Activated CD8-positive, alpha-beta memory T cell treated with anti-CD3 and anti-CD28 coated beads, Interleukin-2, amount 10 ng/mL, durations not matched to agents 7 days and 5 days (primary cell): ENCODE measurements at regions not wholly inside any gene's neighbourhood (a gene's known extent, or its start where the extent isn't known, plus 50 kb on each side); places are given as distances from the start of the nearest gene placed in this dataset.

ENCODE experiments used
- ATAC-seq: fragments of 150-1000 bp; cut with Tn5 transposase; one replicate; pipeline ENCODE4 v1.10.0; 2021; ENCODE audit warnings: moderate library complexity
- CTCF ChIA-PET: fragments of 350-600 bp; sonication (Branson Sonifier 250); formaldehyde crosslinking; loops from one replicate; lab custom pipeline; 2021; ENCODE audit warnings: antibody characterized with exemption; lab: Charles Lee
- DNase-seq: peaks from one replicate; pipeline ENCODE4 v3.0.0-alpha.2; 2020
- H3K27ac Mint-ChIP-seq: one replicate; pipeline ENCODE4 v1.8.0; 2021; ENCODE audit warnings: mild to moderate bottlenecking, mixed read lengths
- H3K27me3 Mint-ChIP-seq: one replicate; pipeline ENCODE4 v1.8.0; 2021; ENCODE audit warnings: mixed read lengths
- H3K36me3 Mint-ChIP-seq: one replicate; pipeline ENCODE4 v1.8.0; 2021; ENCODE audit warnings: mild to moderate bottlenecking, mixed read lengths
- H3K4me1 Mint-ChIP-seq: one replicate; pipeline ENCODE4 v1.8.0; 2021; ENCODE audit warnings: mixed read lengths
- H3K4me3 Mint-ChIP-seq: one replicate; pipeline ENCODE4 v1.8.0; 2021; ENCODE audit warnings: mild to moderate bottlenecking, moderate library complexity, mixed read lengths
- H3K9me3 Mint-ChIP-seq: one replicate; pipeline ENCODE4 v1.8.0; 2022; ENCODE audit warnings: low read depth, mixed read lengths

DNA sequence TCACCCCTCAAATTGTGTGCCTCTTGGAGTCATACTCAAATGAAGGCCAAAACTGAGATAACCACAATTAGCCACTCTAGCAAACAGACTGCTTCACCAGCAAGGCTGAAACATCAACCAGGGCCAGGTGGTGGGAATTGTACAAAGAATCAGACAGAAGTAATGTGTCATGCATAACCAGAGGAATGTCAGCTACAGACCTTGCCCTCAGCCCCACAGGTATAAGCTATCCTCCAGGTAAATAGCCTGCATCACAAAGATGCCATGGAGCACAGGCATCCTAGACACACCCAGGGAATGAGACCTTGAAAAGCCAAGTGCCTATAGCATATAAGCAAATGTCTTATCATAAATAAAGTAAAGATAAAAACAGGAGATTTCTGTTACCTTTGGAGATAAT is 242.7 kb downstream of the CETN3 start:
- no peaks in the 10 kb centered on the region for H3K36me3 Mint-ChIP-seq
- H3K9me3 Mint-ChIP-seq: no peaks in the 10 kb centered on the region
- no peaks in the 10 kb centered on the region for H3K27me3 Mint-ChIP-seq

DNA sequence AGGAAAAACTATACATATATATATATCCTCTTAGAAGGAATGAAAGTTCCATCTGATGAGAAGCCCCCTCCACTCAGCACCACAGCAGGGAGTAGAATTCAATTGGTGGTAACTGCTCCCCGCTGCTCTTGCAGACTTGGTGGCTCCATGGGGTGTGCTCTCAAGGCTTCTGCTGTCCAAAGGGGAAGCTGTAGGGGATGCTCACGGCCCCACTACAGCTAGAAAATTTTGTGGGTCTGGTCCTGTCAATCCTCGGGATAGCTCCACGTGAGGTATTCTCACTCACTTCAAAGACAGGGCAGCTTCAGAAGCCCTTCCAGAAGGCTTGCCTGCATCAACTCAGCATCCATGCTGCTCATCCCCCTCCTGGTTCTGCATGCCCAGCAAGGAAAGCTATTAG is 247.2 kb downstream of the CETN3 start:
- no peaks in the 10 kb centered on the region for H3K36me3 Mint-ChIP-seq
- CTCF ChIA-PET: no interaction called here
- H3K27me3 Mint-ChIP-seq: no peaks in the 10 kb centered on the region
- no peak overlapping the region for H3K27ac Mint-ChIP-seq
- no peak for ATAC-seq
- H3K4me3 Mint-ChIP-seq: no peak overlapping the region
- no peak for DNase-seq
- H3K9me3 Mint-ChIP-seq: no peaks in the 10 kb centered on the region
- H3K4me1 Mint-ChIP-seq: no peaks in the 10 kb centered on the region

More for the DNA sequence above, 242.7 kb downstream of the CETN3 start:
- ATAC-seq (no peak), DNase-seq (no peak)
- Mint-ChIP-seq H3K27ac (no peak overlapping the region), H3K4me1 (no peaks in the 10 kb centered on the region), H3K4me3 (no peak overlapping the region)
- CTCF ChIA-PET: no interaction called here

DNA sequence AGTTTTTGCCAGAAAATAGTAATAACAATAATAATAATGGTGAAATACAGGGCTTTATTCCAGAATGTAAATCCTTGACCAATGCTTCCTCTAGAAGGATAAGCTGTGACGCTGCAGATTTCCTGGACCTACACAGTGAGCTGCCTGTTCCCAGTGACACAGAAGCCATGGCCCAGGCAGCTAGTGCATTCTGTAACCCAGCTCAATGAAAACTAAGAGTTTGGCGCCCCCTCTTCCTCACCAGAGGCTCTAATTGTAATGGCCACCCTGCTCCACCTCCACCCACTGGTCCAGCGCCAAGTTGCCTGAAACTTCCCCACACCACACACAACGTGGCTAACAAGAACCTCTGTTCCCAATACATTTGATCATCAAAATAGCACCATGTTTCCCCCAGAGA is 248.1 kb downstream of the CETN3 start:
- Mint-ChIP-seq H3K36me3 (no peaks in the 10 kb centered on the region), H3K4me3 (no peak overlapping the region), H3K4me1 (no peaks in the 10 kb centered on the region), H3K9me3 (no peaks in the 10 kb centered on the region), H3K27me3 (no peaks in the 10 kb centered on the region), H3K27ac (no peak overlapping the region)
- ATAC-seq (no peak), DNase-seq (no peak)
- CTCF ChIA-PET: no interaction called here

DNA sequence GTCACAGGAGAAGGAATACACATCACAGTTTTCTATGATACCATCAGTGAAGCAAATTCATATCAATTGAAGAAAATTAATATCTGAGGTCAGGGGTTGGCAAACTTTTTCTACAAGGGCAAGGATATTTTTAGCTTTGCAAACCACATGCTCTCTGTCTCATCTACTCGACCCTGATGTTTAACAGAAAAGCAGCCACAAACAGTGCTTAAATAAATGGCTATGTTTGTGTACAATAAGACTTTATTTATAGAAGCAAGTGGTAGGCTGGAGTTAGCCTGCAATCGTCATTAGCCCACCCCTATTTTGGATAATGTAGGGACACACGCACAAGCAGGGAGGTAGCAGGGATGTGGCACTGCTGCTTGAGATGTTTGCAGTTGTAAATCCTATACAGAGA is 251.4 kb downstream of the CETN3 start:
- H3K27ac Mint-ChIP-seq: no peak overlapping the region
- H3K36me3 Mint-ChIP-seq: no peaks in the 10 kb centered on the region
- no peaks in the 10 kb centered on the region for H3K9me3 Mint-ChIP-seq
- CTCF ChIA-PET: no interaction called here
- ATAC-seq (no peak), DNase-seq (no peak)
- H3K4me1 Mint-ChIP-seq: no peaks in the 10 kb centered on the region
- no peak overlapping the region for H3K4me3 Mint-ChIP-seq
- H3K27me3 Mint-ChIP-seq: no peaks in the 10 kb centered on the region

DNA sequence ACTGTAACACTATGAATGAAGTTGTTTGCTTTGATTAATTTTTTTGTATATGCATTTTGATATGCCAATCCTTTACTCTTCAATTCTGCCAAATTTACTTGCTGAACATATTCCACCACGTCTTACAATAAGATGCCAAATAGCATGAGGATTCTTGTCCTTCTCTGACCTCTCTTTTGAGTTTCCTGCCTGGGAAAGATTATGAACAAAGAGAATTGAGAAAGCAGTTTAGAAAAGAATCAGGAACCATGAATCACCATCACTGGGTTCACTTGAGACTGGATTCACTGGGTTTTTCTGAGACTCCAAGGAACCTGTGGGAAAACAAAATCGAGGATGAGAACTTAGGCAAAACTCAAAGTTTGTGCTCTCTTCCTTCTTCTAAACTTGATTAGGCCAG is 256.5 kb downstream of the CETN3 start:
- CTCF ChIA-PET: no interaction called here
- Mint-ChIP-seq H3K9me3 (no peaks in the 10 kb centered on the region), H3K4me3 (no peak overlapping the region), H3K27me3 (no peaks in the 10 kb centered on the region), H3K4me1 (no peaks in the 10 kb centered on the region), H3K27ac (no peak overlapping the region), H3K36me3 (no peaks in the 10 kb centered on the region)
- DNase-seq (no peak), ATAC-seq (no peak)

DNA sequence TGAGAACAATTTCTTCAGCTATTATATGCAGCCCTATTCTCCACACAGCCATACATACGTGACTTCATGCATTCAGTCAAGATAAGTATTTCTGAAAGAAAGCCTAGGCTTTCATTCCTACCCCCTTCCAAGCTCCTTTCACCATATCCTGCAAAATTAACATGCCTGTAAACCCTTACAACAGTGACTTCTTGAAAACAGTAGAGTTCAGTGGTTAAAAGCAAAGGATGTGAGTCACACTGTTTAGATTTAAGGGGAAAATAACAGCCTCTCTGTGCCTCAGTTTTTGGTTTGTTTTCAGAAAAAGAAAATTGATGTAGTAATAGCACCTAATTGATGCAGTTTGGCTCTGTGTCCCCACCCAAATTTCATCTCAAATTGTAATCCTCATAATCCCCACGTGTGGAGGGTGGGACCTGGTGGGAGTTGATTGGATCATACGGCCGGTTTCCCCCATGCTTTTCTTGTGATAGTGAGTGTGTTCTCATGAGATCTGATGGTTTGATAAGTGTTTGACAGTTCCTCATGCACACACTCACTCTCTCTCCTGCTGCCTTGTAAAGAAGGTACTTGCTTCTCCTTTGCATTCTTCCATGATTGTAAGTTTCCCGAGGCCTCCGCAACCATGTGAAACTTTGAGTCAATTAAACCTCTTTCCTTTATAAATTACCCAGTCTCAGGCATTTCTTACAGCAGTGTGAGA is 264.8 kb downstream of the CETN3 start:
- DNase-seq: no peak
- no peak overlapping the region for H3K27ac Mint-ChIP-seq
- no peaks in the 10 kb centered on the region for H3K36me3 Mint-ChIP-seq
- H3K4me1 Mint-ChIP-seq: no peaks in the 10 kb centered on the region
- H3K27me3 Mint-ChIP-seq: no peaks in the 10 kb centered on the region
- CTCF ChIA-PET: no interaction called here
- H3K4me3 Mint-ChIP-seq: no peak overlapping the region
- H3K9me3 Mint-ChIP-seq: peaks cover 2% of the 10 kb centered on the region
- no peak for ATAC-seq

DNA sequence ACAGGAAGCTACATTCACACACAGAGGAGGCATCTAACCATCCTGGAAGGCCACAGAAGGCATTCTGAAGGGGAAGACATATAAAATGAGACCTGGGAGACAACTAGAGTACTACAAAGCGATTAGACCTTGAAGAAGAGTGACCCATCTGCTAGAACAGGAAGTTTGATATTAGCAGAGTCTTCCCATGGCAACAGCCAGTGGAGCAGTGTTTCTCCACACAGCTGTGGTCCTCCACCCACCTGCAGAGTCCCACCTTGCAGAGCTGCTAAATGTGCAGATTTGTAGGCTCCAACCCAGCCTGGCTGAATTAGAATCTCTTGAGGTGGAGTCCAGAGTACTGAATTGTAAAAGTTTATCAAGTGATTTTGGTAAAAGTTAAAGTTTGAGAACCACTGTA is 267.0 kb downstream of the CETN3 start:
- Mint-ChIP-seq H3K4me1 (no peaks in the 10 kb centered on the region), H3K27ac (no peak overlapping the region), H3K36me3 (no peaks in the 10 kb centered on the region), H3K27me3 (no peaks in the 10 kb centered on the region), H3K9me3 (no peaks in the 10 kb centered on the region), H3K4me3 (no peak overlapping the region)
- DNase-seq (no peak), ATAC-seq (no peak)
- CTCF ChIA-PET: no interaction called here

DNA sequence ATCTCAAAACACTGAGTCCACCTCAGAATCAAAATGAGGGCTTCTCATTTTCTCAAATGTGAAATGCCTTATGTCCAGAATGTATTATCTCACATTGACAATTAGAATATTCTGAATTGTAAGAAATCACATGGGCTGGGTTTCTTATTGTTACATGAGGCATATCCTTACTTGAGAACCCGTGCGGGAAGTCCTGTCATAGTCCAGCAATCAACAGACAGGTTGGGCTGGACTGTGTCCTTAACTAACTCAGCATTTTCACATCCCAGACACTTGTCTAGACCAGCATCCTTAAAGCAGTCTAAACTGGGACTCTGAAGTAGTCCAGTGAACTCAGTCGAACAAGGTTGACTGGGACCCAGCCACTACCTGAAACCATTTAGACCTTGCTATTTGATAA is 267.6 kb downstream of the CETN3 start:
- H3K9me3 Mint-ChIP-seq: no peaks in the 10 kb centered on the region
- DNase-seq: no peak
- no peak for ATAC-seq
- no peak overlapping the region for H3K4me3 Mint-ChIP-seq
- H3K27ac Mint-ChIP-seq: no peak overlapping the region
- CTCF ChIA-PET: no interaction called here
- H3K27me3 Mint-ChIP-seq: no peaks in the 10 kb centered on the region
- H3K36me3 Mint-ChIP-seq: no peaks in the 10 kb centered on the region
- no peaks in the 10 kb centered on the region for H3K4me1 Mint-ChIP-seq

DNA sequence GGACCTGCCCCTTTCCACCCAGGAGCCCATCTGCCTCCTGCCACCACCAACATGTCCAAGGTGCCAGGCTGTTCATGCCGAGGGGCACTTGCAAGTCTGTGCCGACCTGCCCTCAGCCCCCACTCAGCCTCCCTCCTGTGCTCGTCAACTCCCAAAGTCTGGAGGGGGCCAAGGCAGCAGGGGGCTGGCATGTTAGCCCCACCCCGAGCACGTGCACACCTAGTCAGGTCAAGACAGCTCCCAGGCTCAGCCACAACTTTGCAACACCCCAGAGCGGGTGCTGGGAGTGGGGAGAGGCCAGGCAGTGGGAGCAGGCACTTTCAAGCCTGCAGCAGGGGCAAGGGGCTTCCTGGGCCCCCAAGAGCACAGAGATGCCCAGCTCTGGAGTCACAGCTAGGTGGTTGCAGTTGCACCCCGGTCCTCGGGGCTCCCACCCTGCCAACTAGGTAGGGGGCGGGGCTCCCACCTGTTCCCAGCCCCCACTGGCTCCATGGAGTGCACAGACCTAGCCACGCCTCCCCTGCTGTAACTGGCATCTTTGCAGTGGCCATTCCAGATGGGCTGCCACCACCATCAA is 272.5 kb downstream of the CETN3 start:
- H3K9me3 Mint-ChIP-seq: no peaks in the 10 kb centered on the region
- no peak overlapping the region for H3K4me3 Mint-ChIP-seq
- ATAC-seq (no peak), DNase-seq (no peak)
- H3K27me3 Mint-ChIP-seq: no peaks in the 10 kb centered on the region
- CTCF ChIA-PET: no interaction called here
- H3K36me3 Mint-ChIP-seq: no peaks in the 10 kb centered on the region
- no peak overlapping the region for H3K27ac Mint-ChIP-seq
- H3K4me1 Mint-ChIP-seq: no peaks in the 10 kb centered on the region

DNA sequence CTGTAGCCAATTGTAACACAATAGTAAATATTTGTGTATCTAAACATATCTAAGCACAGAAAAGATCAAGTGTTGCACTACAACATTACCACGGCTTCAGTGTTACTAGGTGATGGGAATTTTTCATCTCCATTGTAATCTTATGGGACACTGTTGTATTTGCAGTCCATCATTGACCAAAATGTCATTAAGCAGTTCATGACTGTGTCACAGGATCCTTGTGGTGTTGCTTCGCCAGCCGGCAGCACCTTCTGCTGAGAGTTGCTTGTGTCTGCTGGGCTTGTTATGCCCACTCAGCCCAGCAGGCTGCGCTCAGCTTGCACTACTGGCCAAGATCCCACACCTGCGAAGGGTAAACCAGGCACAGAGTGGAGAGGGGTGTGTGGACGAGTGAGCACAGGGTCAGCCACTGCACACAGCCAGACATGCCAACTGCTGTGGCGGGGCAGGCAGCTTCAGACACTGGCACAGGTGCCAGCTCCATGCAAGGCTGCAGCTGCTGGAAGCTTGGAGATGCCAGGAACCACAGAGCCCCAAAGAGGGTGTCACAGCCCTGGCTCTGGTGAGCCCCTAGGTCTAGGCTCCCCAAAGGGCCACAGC is 273.7 kb downstream of the CETN3 start:
- no peaks in the 10 kb centered on the region for H3K9me3 Mint-ChIP-seq
- CTCF ChIA-PET: no interaction called here
- DNase-seq (no peak), ATAC-seq (no peak)
- H3K4me1 Mint-ChIP-seq: no peaks in the 10 kb centered on the region
- H3K36me3 Mint-ChIP-seq: no peaks in the 10 kb centered on the region
- H3K27me3 Mint-ChIP-seq: no peaks in the 10 kb centered on the region
- no peak overlapping the region for H3K27ac Mint-ChIP-seq
- no peak overlapping the region for H3K4me3 Mint-ChIP-seq

DNA sequence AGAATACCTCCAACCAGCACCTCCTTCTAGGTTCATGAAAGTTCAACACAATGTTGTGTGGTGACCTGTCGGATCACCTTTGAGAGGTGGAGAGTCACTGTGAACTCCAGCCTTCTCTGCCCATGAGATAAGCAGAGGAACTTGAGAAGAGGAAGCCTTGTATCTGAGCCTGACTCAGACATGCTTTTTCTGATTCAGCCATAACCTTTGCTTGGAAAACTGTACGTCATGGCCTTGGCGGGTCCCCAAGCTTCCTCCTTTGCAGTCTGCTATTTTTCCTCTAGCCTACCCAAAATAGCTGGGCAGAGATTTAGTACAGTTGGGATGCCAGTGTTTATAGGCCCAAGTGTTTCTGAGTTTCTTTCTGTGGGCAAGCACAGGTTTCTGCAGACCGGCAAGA is 274.7 kb downstream of the CETN3 start:
- H3K4me1 Mint-ChIP-seq: no peaks in the 10 kb centered on the region
- DNase-seq: no peak

DNA sequence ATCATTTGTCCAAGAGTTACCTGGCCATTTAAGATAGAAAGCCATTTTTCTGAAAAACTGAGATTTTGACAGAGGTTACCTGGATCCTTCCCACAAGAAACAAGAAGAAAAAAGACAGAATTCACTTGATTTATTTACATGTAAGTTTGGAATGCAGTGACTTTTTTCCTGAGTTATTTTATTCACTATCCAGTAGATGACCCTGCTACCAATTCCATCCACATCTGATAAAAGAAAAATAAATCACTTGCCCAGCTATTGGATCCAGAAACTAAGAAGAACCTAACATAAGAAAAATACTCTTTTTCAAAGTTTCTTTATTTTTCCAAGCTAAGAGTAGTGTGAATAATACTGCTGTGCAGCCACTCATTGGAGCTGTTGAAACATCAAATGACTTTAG is 275.2 kb downstream of the CETN3 start:
- Mint-ChIP-seq H3K4me3 (no peak overlapping the region), H3K4me1 (no peaks in the 10 kb centered on the region), H3K9me3 (no peaks in the 10 kb centered on the region), H3K36me3 (no peaks in the 10 kb centered on the region), H3K27ac (no peak overlapping the region), H3K27me3 (no peaks in the 10 kb centered on the region)
- CTCF ChIA-PET: no interaction called here
- ATAC-seq (no peak), DNase-seq (no peak)

More for the DNA sequence above, 274.7 kb downstream of the CETN3 start:
- CTCF ChIA-PET: no interaction called here
- no peaks in the 10 kb centered on the region for H3K27me3 Mint-ChIP-seq
- ATAC-seq: no peak
- no peaks in the 10 kb centered on the region for H3K9me3 Mint-ChIP-seq
- no peaks in the 10 kb centered on the region for H3K36me3 Mint-ChIP-seq
- no peak overlapping the region for H3K27ac Mint-ChIP-seq
- no peak overlapping the region for H3K4me3 Mint-ChIP-seq

DNA sequence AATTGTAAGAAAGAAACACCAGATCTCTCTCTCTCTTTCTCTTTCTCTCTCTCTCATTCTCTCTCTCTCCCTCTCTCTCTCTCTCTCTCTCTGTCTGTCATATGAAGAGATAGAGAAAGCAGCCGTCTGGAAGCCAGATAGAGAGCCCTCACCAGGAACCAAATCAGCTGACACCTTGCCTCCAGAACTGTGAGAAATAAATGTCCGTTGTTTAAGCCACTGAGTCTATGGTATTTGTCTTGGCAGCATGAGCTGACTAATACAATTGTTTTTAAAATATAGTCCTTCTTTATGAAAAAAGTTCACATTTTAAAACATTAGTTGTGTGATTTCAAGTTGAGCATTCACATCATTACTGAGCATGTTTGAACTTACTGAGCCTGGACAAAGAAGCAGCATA is 275.6 kb downstream of the CETN3 start:
- DNase-seq (no peak), ATAC-seq (no peak)
- H3K27me3 Mint-ChIP-seq: no peaks in the 10 kb centered on the region
- no peaks in the 10 kb centered on the region for H3K4me1 Mint-ChIP-seq
- H3K4me3 Mint-ChIP-seq: no peak overlapping the region
- H3K27ac Mint-ChIP-seq: no peak overlapping the region
- H3K9me3 Mint-ChIP-seq: no peaks in the 10 kb centered on the region
- CTCF ChIA-PET: no interaction called here
- H3K36me3 Mint-ChIP-seq: no peaks in the 10 kb centered on the region

DNA sequence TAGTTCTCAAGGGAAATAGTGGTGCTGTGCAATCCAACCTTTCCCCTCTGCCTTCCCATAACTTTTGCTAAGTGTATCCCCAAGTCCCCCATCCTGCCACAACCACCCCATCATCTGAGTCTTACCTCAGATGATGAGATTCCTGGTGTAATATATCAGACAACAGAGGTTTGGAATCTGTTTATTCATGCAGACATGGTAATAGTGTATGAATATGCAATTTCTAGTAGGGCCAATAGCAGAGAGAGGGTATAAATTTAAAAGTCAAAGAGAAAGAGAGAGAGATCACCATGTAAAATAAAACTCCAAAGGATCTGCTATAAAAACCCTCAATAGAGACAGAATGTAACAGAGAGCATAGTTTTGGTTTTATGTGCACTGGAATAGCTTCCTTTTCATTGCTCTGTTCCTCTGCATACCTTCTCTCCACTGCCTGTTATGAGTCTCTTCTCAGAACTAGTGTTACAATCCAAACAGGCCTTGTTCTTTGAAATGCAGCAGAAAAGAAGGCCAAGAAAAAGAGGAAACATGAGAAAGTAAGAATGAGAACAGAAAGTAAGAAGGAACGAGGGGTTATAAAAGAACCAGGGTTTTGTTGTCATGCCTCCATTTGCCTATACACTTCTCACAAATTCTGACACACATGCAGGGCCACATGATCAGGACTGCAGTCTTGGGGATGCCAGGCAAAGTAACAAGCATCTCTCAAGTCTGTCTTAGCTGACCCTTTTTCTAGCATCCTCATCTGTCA is 278.0 kb downstream of the CETN3 start:
- H3K27ac Mint-ChIP-seq: no peak overlapping the region
- no peaks in the 10 kb centered on the region for H3K4me1 Mint-ChIP-seq
- DNase-seq (no peak), ATAC-seq (no peak)
- H3K4me3 Mint-ChIP-seq: no peak overlapping the region
- H3K36me3 Mint-ChIP-seq: no peaks in the 10 kb centered on the region
- CTCF ChIA-PET: no interaction called here
- no peaks in the 10 kb centered on the region for H3K9me3 Mint-ChIP-seq
- H3K27me3 Mint-ChIP-seq: no peaks in the 10 kb centered on the region
